ENCODE measurements at regions not wholly inside any gene's neighbourhood (a gene's known extent, or its start where the extent isn't known, plus 50 kb on each side); places are given as distances from the start of the nearest gene placed in this dataset.

DNA sequence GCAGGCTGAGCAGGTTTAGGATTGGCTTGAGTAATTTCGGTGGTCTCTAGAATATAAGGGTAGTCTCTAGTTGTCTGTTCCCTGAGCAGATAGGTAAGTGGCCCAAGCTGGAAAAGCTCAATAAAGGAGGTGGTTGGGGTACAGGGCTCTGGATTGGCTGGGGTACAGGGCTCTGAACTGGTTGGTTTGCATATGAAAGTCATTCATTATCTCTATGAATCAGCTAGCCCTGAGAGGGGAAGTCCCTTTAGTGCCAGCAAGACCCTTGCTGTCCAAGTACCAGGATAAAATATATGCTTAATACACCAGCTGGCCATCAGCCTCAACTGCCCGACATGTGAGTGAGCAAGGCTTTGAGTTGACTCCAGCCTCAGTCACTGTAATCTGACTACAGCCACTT, 93.0 kb downstream of the ZBTB18 start:
- H3K9me3 Mint-ChIP-seq, result no peaks in the 10 kb centered on the region
- no peaks in the 10 kb centered on the region for H3K4me1 Mint-ChIP-seq
- Histone ChIP-seq H3K27me3 (ENCODE audit: control insufficient read depth, insufficient read depth, low read length) (no peaks in the 10 kb centered on the region), H3K36me3 (ENCODE audit: control insufficient read depth, insufficient read depth, low read length) (no peaks in the 10 kb centered on the region), H3K4me1 (ENCODE audit: control insufficient read depth, insufficient read depth, low read length) (no peaks in the 10 kb centered on the region), H3K27ac (ENCODE audit: low read length) (no peak overlapping the region), H3K9me3 (ENCODE audit: control insufficient read depth, insufficient read depth, low read length) (no peaks in the 10 kb centered on the region), H3K4me3 (ENCODE audit: low read length) (no peak overlapping the region)
- peaks cover 8 to 25% of the 10 kb centered on the region in 2 donors for H3K27me3 Mint-ChIP-seq (ENCODE audit: low read depth in 2 of 2)
- no peaks in the 10 kb centered on the region for H3K36me3 Mint-ChIP-seq
- DNase-seq (no peak), ATAC-seq (no peak)
- 92% methylated on average over 2 of the region's 2 CpGs for WGBS (ENCODE audit: insufficient coverage)
- no peak for TF ChIP-seq CTCF (IDR thresholded peaks at IDR 0.05)
- no peak overlapping the region for H3K27ac Mint-ChIP-seq
- no peak overlapping the region for H3K4me3 Mint-ChIP-seq
- intact Hi-C loops (cut with micrococcal nuclease), result no loop called here

DNA sequence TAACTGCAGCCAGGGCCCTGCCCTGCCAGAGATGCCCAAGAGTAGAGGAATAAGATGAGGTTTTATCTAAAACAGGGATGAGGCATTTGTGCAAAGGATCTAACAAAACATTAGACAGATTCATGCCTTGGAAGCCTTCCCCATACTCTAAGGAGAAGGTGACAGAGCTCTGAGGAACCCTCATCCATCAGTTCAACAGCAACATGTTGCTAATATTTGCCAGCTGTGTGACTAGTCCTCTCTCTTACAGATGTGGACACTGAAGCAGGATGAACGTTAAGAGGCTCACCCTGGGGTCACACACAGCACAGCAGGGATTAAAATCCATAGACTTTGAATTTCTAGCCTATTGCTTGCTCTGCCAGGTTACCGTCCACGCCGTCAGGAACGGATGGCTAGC, 99.0 kb downstream of the ZBTB18 start:
- ATAC-seq (no peak), DNase-seq (no peak)
- intact Hi-C loops (cut with micrococcal nuclease), result no loop called here
- Mint-ChIP-seq H3K9me3 (no peaks in the 10 kb centered on the region), H3K36me3 (no peaks in the 10 kb centered on the region), H3K27ac (no peak overlapping the region), H3K27me3 (ENCODE audit: low read depth in 2 of 2) (peaks cover 2 to 7% of the 10 kb centered on the region in 2 donors), H3K4me3 (no peak overlapping the region), H3K4me1 (no peaks in the 10 kb centered on the region)
- Histone ChIP-seq H3K27me3 (ENCODE audit: control insufficient read depth, insufficient read depth, low read length) (no peaks in the 10 kb centered on the region), H3K9me3 (ENCODE audit: control insufficient read depth, insufficient read depth, low read length) (no peaks in the 10 kb centered on the region), H3K4me3 (ENCODE audit: low read length) (no peak overlapping the region), H3K4me1 (ENCODE audit: control insufficient read depth, insufficient read depth, low read length) (no peaks in the 10 kb centered on the region), H3K27ac (ENCODE audit: low read length) (no peak overlapping the region), H3K36me3 (ENCODE audit: control insufficient read depth, insufficient read depth, low read length) (no peaks in the 10 kb centered on the region)
- no peak for TF ChIP-seq CTCF (IDR thresholded peaks at IDR 0.05)
- WGBS (ENCODE audit: insufficient coverage), result 91% methylated on average over 5 of the region's 5 CpGs

- TF ChIP-seq CTCF (IDR thresholded peaks at IDR 0.05), result no peak
- intact Hi-C loops (cut with micrococcal nuclease), result no loop called here
- no peak overlapping the region for H3K4me3 Mint-ChIP-seq
- H3K27ac Mint-ChIP-seq, result no peak overlapping the region
- H3K9me3 ChIP-seq (ENCODE audit: control insufficient read depth, insufficient read depth, low read length), result no peaks in the 10 kb centered on the region
- H3K27ac ChIP-seq (ENCODE audit: low read length), result no peak overlapping the region
- 90% methylated on average over 2 of the region's 4 CpGs for WGBS (ENCODE audit: insufficient coverage)
- ATAC-seq, result no peak
- no peaks in the 10 kb centered on the region for H3K27me3 ChIP-seq (ENCODE audit: control insufficient read depth, insufficient read depth, low read length)
- H3K27me3 Mint-ChIP-seq (ENCODE audit: low read depth in 2 of 2), result peaks cover 4 to 10% of the 10 kb centered on the region in 2 donors
- no peaks in the 10 kb centered on the region for H3K4me1 ChIP-seq (ENCODE audit: control insufficient read depth, insufficient read depth, low read length)
- H3K36me3 ChIP-seq (ENCODE audit: control insufficient read depth, insufficient read depth, low read length), result no peaks in the 10 kb centered on the region
- H3K4me1 Mint-ChIP-seq, result peaks cover 0 to 2% of the 10 kb centered on the region in 2 donors
- no peaks in the 10 kb centered on the region for H3K9me3 Mint-ChIP-seq
- H3K4me3 ChIP-seq (ENCODE audit: low read length), result no peak overlapping the region
- DNase-seq, result no peak
- H3K36me3 Mint-ChIP-seq, result no peaks in the 10 kb centered on the region
Measured at GRCh38 chr1:244150665-244151064, 99.6 kb downstream of the ZBTB18 start.

DNA sequence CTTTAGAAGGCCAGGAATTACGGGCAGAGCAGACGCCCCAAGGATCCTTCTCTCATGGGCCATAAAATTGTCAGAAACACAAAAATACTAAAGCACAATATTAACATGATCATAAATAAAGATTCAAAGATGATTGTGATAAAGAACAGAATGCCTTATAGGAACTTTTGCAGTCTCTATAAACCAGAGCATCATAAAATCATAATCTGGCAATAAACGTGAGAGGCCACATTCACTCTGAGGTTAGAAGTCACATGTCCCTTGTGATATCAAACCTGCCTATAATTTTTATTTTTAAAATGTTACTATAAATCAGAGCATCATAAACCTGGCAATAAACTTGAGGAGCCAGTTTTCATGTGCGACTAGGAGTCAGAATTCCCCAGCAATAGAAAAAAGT, 100.5 kb downstream of the ZBTB18 start:
- WGBS (ENCODE audit: insufficient coverage), result 83% methylated on average over 1 of the region's 4 CpGs
- intact Hi-C loops (cut with micrococcal nuclease), result no loop called here
- H3K4me3 ChIP-seq (ENCODE audit: low read length), result no peak overlapping the region
- Mint-ChIP-seq H3K4me1 (peaks cover 0 to 6% of the 10 kb centered on the region in 2 donors), H3K4me3 (no peak overlapping the region), H3K27ac (no peak overlapping the region), H3K36me3 (no peaks in the 10 kb centered on the region), H3K27me3 (ENCODE audit: low read depth in 2 of 2) (peaks cover 8 to 13% of the 10 kb centered on the region in 2 donors), H3K9me3 (no peaks in the 10 kb centered on the region)
- H3K4me1 ChIP-seq (ENCODE audit: control insufficient read depth, insufficient read depth, low read length), result no peaks in the 10 kb centered on the region
- ATAC-seq, result no peak
- DNase-seq, result no peak
- no peak for TF ChIP-seq CTCF (IDR thresholded peaks at IDR 0.05)
- H3K9me3 ChIP-seq (ENCODE audit: control insufficient read depth, insufficient read depth, low read length), result no peaks in the 10 kb centered on the region
- no peak overlapping the region for H3K27ac ChIP-seq (ENCODE audit: low read length)
- H3K27me3 ChIP-seq (ENCODE audit: control insufficient read depth, insufficient read depth, low read length), result no peaks in the 10 kb centered on the region
- H3K36me3 ChIP-seq (ENCODE audit: control insufficient read depth, insufficient read depth, low read length), result no peaks in the 10 kb centered on the region

Data from natural killer cell (primary cell).